Fibroblast of upper back skin (primary cell): ENCODE measurements at regions not wholly inside any gene's neighbourhood (a gene's known extent, or its start where the extent isn't known, plus 50 kb on each side); places are given as distances from the start of the nearest gene placed in this dataset.
A peak's percentile ranks its signal among the peaks of the same experiment; 100 is the strongest.

Experiments
- DNase-seq: peaks from one replicate; pipeline ENCODE4 v3.0.0-alpha.2; 2013

- no peak for DNase-seq
Observed at GRCh38 chr10:90504172-90504571, 353.7 kb downstream of the HTR7 start.

GRCh38 chr10:90526721-90527120, 331.1 kb downstream of the HTR7 start:
- no peak for DNase-seq

- DNase-seq: peak; percentile 3
Observed at GRCh38 chr10:90530521-90530920, 327.3 kb downstream of the HTR7 start.

- DNase-seq: no peak
Observed at GRCh38 chr10:90557385-90557784, 300.5 kb downstream of the HTR7 start.

GRCh38 chr10:90560331-90560730, 297.5 kb downstream of the HTR7 start:
- no peak for DNase-seq

GRCh38 chr10:90561666-90562065, 296.2 kb downstream of the HTR7 start:
- no peak for DNase-seq

- no peak for DNase-seq
Observed at GRCh38 chr10:90571481-90572258, 286.2 kb downstream of the HTR7 start.

GRCh38 chr10:90575125-90575524, 282.7 kb downstream of the HTR7 start:
- no peak for DNase-seq

- no peak for DNase-seq
Observed at GRCh38 chr10:90577569-90577968, 280.3 kb downstream of the HTR7 start.

- peak; percentile 52 for DNase-seq
Observed at GRCh38 chr10:90579602-90580242, 278.1 kb downstream of the HTR7 start.

GRCh38 chr10:90583416-90583815, 274.4 kb downstream of the HTR7 start:
- DNase-seq: no peak

GRCh38 chr10:90587081-90587491, 270.8 kb downstream of the HTR7 start:
- DNase-seq: peak; percentile 75

GRCh38 chr10:90587561-90587960, 270.3 kb downstream of the HTR7 start:
- no peak for DNase-seq

- DNase-seq: no peak
Observed at GRCh38 chr10:90588222-90588621, 269.6 kb downstream of the HTR7 start.

- no peak for DNase-seq
Observed at GRCh38 chr10:90589825-90590224, 268.0 kb downstream of the HTR7 start.

GRCh38 chr10:90591629-90592028, 266.2 kb downstream of the HTR7 start:
- no peak for DNase-seq

GRCh38 chr10:90592638-90593302, 265.1 kb downstream of the HTR7 start:
- peak; percentile 74 for DNase-seq

GRCh38 chr10:90598513-90598912, 259.3 kb downstream of the HTR7 start:
- no peak for DNase-seq

- DNase-seq: peak; percentile 94
Observed at GRCh38 chr10:90602862-90603610, 254.8 kb downstream of the HTR7 start.

- peak; percentile 25 for DNase-seq
Observed at GRCh38 chr10:90604636-90605035, 253.2 kb downstream of the HTR7 start.

- no peak for DNase-seq
Observed at GRCh38 chr10:90605506-90605905, 252.3 kb downstream of the HTR7 start.

GRCh38 chr10:90612276-90612675, 245.6 kb downstream of the HTR7 start:
- no peak for DNase-seq

- DNase-seq: no peak
Observed at GRCh38 chr10:90614631-90615030, 243.2 kb downstream of the HTR7 start.
